Stimulated activated CD4-positive, alpha-beta T cell treated with anti-CD3 and anti-CD28 coated beads, Interleukin-1b, Interleukin-23, amount 100 ng/mL, for 4 hours (primary cell): ENCODE measurements at regions not wholly inside any gene's neighbourhood (a gene's known extent, or its start where the extent isn't known, plus 50 kb on each side); places are given as distances from the start of the nearest gene placed in this dataset.

ENCODE experiments used
- DNase-seq, 2 donors: peaks; one replicate each; pipeline ENCODE4 v3.0.0-alpha.2; 2020; ENCODE audit warnings: low read depth in 2 of 2

GRCh38 chr2:237244178-237244577 is 158.5 kb downstream of the COPS8 start:
- DNase-seq, result no peak

- DNase-seq, result no peak
These were observed 159.4 kb downstream of the COPS8 start for GRCh38 chr2:237244976-237245646.

- DNase-seq, result no peak
These were observed 163.4 kb downstream of the COL6A3 start for GRCh38 chr2:237250599-237250998.

- no peak for DNase-seq
These were observed 162.0 kb downstream of the COL6A3 start for GRCh38 chr2:237251986-237252385.

GRCh38 chr2:237253046-237253702 is 160.8 kb downstream of the COL6A3 start:
- DNase-seq, result no peak

GRCh38 chr2:237254369-237254861 is 159.5 kb downstream of the COL6A3 start:
- DNase-seq, result no peak

GRCh38 chr2:237254911-237255578 is 158.9 kb downstream of the COL6A3 start:
- no peak for DNase-seq

GRCh38 chr2:237256887-237257286 is 157.1 kb downstream of the COL6A3 start:
- no peak for DNase-seq

- DNase-seq, result no peak
These were observed 156.5 kb downstream of the COL6A3 start for GRCh38 chr2:237257471-237257951.

- no peak for DNase-seq
These were observed 155.8 kb downstream of the COL6A3 start for GRCh38 chr2:237258116-237258515.

- DNase-seq, result no peak
These were observed 155.3 kb downstream of the COL6A3 start for GRCh38 chr2:237258615-237259014.

- DNase-seq, result no peak
These were observed 154.8 kb downstream of the COL6A3 start for GRCh38 chr2:237259201-237259600.

- DNase-seq, result no peak
These were observed 153.8 kb downstream of the COL6A3 start for GRCh38 chr2:237260039-237260620.

GRCh38 chr2:237260686-237261085 is 153.3 kb downstream of the COL6A3 start:
- DNase-seq, result no peak

GRCh38 chr2:237261327-237261726 is 152.6 kb downstream of the COL6A3 start:
- no peak for DNase-seq

GRCh38 chr2:237262838-237263771 is 150.9 kb downstream of the COL6A3 start:
- no peak for DNase-seq

GRCh38 chr2:237264480-237265219 is 149.3 kb downstream of the COL6A3 start:
- DNase-seq, result no peak

- DNase-seq, result no peak
These were observed 145.8 kb downstream of the COL6A3 start for GRCh38 chr2:237268004-237268708.

GRCh38 chr2:237269138-237269875 is 144.7 kb downstream of the COL6A3 start:
- no peak for DNase-seq
